SK-N-MC (cell line): ENCODE measurements at regions not wholly inside any gene's neighbourhood (a gene's known extent, or its start where the extent isn't known, plus 50 kb on each side); places are given as distances from the start of the nearest gene placed in this dataset.

Experiments used
- DNase-seq: peaks from one replicate; pipeline ENCODE4 v3.0.0-alpha.2; 2011; ENCODE audit warnings: low read depth, low spot score
- H3K27ac ChIP-seq: fragments of 200-600 bp; sonication (generic); 2 replicates; pipeline ENCODE4 v1.5.1; 2016; ENCODE audit warnings: mixed run types
- H3K36me3 ChIP-seq: fragments of 200-600 bp; sonication (generic); 2 replicates; pipeline ENCODE4 v1.6.1; 2017; ENCODE audit warnings: antibody characterized with exemption, low read length, mixed read lengths; ENCODE audit not compliant: insufficient read depth
- H3K4me3 ChIP-seq: fragments of 200-600 bp; sonication (generic); 2 replicates; pipeline ENCODE4 v1.5.1; 2016
- H3K9ac ChIP-seq: fragments of 200-600 bp; sonication (generic); 2 replicates; pipeline ENCODE4 v1.8.0; 2017; ENCODE audit warnings: mixed run types, mixed read lengths; ENCODE audit not compliant: insufficient read length
- H3K9me3 ChIP-seq: fragments of 200-600 bp; sonication (generic); 2 replicates; pipeline ENCODE4 v1.6.1; 2017; ENCODE audit warnings: low read depth, mild to moderate bottlenecking, antibody characterized with exemption, low read length, moderate library complexity, mixed read lengths
- EZH2 ChIP-seq: fragments of 200-600 bp; sonication (generic); IDR thresholded peaks from one replicate; pipeline ENCODE4 v1.6.1; 2017; ENCODE audit warnings: antibody characterized with exemption
- FOXP2 ChIP-seq: optimal IDR thresholded peaks from 2 replicates; pipeline ENCODE3; 2011; ENCODE audit warnings: mild to moderate bottlenecking, moderate library complexity; ENCODE audit not compliant: insufficient read depth; ENCODE audit errors: extremely low read length, control extremely low read depth
- POLR2AphosphoS5 ChIP-seq: IDR thresholded peaks from 2 replicates; pipeline ENCODE4 v1.6.1; 2012; ENCODE audit warnings: mild to moderate bottlenecking, low read depth, low read length, borderline replicate concordance

GRCh38 chr9:88682431-88682831, 147.5 kb downstream of the NXNL2 start:
- no peak overlapping the region for H3K9ac ChIP-seq
- no peaks in the 10 kb centered on the region for H3K36me3 ChIP-seq
- DNase-seq: no peak

GRCh38 chr9:88684046-88684445, 149.1 kb downstream of the NXNL2 start:
- no peaks in the 10 kb centered on the region for H3K9me3 ChIP-seq
- H3K9ac ChIP-seq: no peak overlapping the region
- TF ChIP-seq POLR2AphosphoS5 (no peak), FOXP2 (no peak), EZH2 (no peak)
- H3K36me3 ChIP-seq: no peaks in the 10 kb centered on the region
- no peak overlapping the region for H3K27ac ChIP-seq
- no peak overlapping the region for H3K4me3 ChIP-seq
- DNase-seq: no peak

More at GRCh38 chr9:88682431-88682831, 147.5 kb downstream of the NXNL2 start:
- H3K27ac ChIP-seq: no peak overlapping the region
- no peaks in the 10 kb centered on the region for H3K9me3 ChIP-seq
- no peak overlapping the region for H3K4me3 ChIP-seq
- no peak for TF ChIP-seq FOXP2
- TF ChIP-seq POLR2AphosphoS5: no peak

GRCh38 chr9:88684845-88685244, 149.9 kb downstream of the NXNL2 start:
- TF ChIP-seq POLR2AphosphoS5 (no peak), FOXP2 (no peak), EZH2 (no peak)
- DNase-seq: no peak
- H3K4me3 ChIP-seq: no peak overlapping the region
- no peak overlapping the region for H3K9ac ChIP-seq
- H3K27ac ChIP-seq: no peak overlapping the region
- H3K9me3 ChIP-seq: no peaks in the 10 kb centered on the region
- H3K36me3 ChIP-seq: no peaks in the 10 kb centered on the region

- Histone ChIP-seq H3K27ac (no peak overlapping the region), H3K9ac (no peak overlapping the region), H3K36me3 (no peaks in the 10 kb centered on the region), H3K4me3 (no peak overlapping the region), H3K9me3 (no peaks in the 10 kb centered on the region)
- DNase-seq: no peak
- no peak for TF ChIP-seq EZH2
- no peak for TF ChIP-seq FOXP2
- no peak for TF ChIP-seq POLR2AphosphoS5
Measured at GRCh38 chr9:88685966-88686365, 151.0 kb downstream of the NXNL2 start.

- no peak overlapping the region for H3K9ac ChIP-seq
- no peak overlapping the region for H3K4me3 ChIP-seq
- H3K27ac ChIP-seq: no peak overlapping the region
- TF ChIP-seq EZH2 (no peak), POLR2AphosphoS5 (no peak), FOXP2 (no peak)
- peaks cover 4% of the 10 kb centered on the region; the same call in 1 of the 2 replicates for H3K9me3 ChIP-seq
- no peak for DNase-seq
- H3K36me3 ChIP-seq: no peaks in the 10 kb centered on the region
Measured at GRCh38 chr9:88689509-88690298, 154.7 kb downstream of the NXNL2 start.

GRCh38 chr9:88690628-88691027, 155.7 kb downstream of the NXNL2 start:
- TF ChIP-seq EZH2: no peak
- TF ChIP-seq POLR2AphosphoS5: no peak
- no peak for TF ChIP-seq FOXP2
- H3K9me3 ChIP-seq: peaks cover 4% of the 10 kb centered on the region; the same call in 1 of the 2 replicates

GRCh38 chr9:88691091-88691490, 156.1 kb downstream of the NXNL2 start:
- no peak overlapping the region for H3K4me3 ChIP-seq
- TF ChIP-seq EZH2: no peak
- no peak for TF ChIP-seq POLR2AphosphoS5
- TF ChIP-seq FOXP2: no peak
- H3K27ac ChIP-seq: no peak overlapping the region
- H3K36me3 ChIP-seq: no peaks in the 10 kb centered on the region
- DNase-seq: no peak
- H3K9me3 ChIP-seq: peaks cover 4% of the 10 kb centered on the region; the same call in 1 of the 2 replicates
- no peak overlapping the region for H3K9ac ChIP-seq

More at GRCh38 chr9:88690628-88691027, 155.7 kb downstream of the NXNL2 start:
- H3K9ac ChIP-seq: no peak overlapping the region
- no peak for DNase-seq
- H3K4me3 ChIP-seq: no peak overlapping the region
- H3K36me3 ChIP-seq: no peaks in the 10 kb centered on the region
- no peak overlapping the region for H3K27ac ChIP-seq

GRCh38 chr9:88691811-88692210, 156.8 kb downstream of the NXNL2 start:
- no peak overlapping the region for H3K27ac ChIP-seq
- TF ChIP-seq POLR2AphosphoS5 (no peak), FOXP2 (no peak), EZH2 (no peak)
- H3K36me3 ChIP-seq: no peaks in the 10 kb centered on the region
- H3K9me3 ChIP-seq: peaks cover 4% of the 10 kb centered on the region; the same call in 1 of the 2 replicates
- H3K4me3 ChIP-seq: no peak overlapping the region
- no peak overlapping the region for H3K9ac ChIP-seq
- DNase-seq: no peak
